ENCODE measurements at regions not wholly inside any gene's neighbourhood (a gene's known extent, or its start where the extent isn't known, plus 50 kb on each side); places are given as distances from the start of the nearest gene placed in this dataset.

DNA sequence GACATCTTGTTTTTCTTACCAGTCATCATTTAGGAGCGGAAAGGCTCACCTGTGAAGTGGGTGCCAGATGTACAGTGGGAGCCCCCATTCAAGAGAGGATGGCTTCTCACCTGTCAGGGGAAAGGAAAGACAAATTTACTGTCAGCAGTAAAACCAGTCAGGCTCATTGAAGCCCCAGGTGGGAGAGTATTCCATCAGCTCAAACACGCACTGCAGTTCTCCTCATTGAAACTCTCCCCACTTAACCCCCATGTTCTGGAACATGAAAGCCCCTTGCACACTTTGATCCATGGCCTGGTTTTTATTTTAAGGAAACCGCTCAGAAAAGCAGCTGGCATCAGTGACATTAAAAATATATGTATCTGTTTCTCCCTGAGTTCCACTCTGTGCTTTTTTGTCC, 401.1 kb upstream of the ZNF507 start:
- TF ChIP-seq, protein P1, sequence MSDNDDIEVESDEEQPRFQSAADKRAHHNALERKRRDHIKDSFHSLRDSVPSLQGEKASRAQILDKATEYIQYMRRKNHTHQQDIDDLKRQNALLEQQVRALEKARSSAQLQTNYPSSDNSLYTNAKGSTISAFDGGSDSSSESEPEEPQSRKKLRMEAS (IDR thresholded peaks at IDR 0.05): no peak
- TF ChIP-seq EGR1 (IDR thresholded peaks at IDR 0.05): no peak
- TF ChIP-seq EP300 (IDR thresholded peaks at IDR 0.05; ENCODE audit: borderline replicate concordance): no peak
- TF ChIP-seq, protein P2, sequence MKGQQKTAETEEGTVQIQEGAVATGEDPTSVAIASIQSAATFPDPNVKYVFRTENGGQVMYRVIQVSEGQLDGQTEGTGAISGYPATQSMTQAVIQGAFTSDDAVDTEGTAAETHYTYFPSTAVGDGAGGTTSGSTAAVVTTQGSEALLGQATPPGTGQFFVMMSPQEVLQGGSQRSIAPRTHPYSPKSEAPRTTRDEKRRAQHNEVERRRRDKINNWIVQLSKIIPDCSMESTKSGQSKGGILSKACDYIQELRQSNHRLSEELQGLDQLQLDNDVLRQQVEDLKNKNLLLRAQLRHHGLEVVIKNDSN (IDR thresholded peaks at IDR 0.05): no peak
- TF ChIP-seq ZBTB7A (IDR thresholded peaks at IDR 0.05; ENCODE audit: low read depth): no peak
- no peak for TF ChIP-seq YY1 (IDR thresholded peaks at IDR 0.05; ENCODE audit: low read depth)
- TF ChIP-seq CEBPB (IDR thresholded peaks at IDR 0.05): no peak
- TF ChIP-seq, protein P3, sequence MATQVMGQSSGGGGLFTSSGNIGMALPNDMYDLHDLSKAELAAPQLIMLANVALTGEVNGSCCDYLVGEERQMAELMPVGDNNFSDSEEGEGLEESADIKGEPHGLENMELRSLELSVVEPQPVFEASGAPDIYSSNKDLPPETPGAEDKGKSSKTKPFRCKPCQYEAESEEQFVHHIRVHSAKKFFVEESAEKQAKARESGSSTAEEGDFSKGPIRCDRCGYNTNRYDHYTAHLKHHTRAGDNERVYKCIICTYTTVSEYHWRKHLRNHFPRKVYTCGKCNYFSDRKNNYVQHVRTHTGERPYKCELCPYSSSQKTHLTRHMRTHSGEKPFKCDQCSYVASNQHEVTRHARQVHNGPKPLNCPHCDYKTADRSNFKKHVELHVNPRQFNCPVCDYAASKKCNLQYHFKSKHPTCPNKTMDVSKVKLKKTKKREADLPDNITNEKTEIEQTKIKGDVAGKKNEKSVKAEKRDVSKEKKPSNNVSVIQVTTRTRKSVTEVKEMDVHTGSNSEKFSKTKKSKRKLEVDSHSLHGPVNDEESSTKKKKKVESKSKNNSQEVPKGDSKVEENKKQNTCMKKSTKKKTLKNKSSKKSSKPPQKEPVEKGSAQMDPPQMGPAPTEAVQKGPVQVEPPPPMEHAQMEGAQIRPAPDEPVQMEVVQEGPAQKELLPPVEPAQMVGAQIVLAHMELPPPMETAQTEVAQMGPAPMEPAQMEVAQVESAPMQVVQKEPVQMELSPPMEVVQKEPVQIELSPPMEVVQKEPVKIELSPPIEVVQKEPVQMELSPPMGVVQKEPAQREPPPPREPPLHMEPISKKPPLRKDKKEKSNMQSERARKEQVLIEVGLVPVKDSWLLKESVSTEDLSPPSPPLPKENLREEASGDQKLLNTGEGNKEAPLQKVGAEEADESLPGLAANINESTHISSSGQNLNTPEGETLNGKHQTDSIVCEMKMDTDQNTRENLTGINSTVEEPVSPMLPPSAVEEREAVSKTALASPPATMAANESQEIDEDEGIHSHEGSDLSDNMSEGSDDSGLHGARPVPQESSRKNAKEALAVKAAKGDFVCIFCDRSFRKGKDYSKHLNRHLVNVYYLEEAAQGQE (IDR thresholded peaks at IDR 0.05; ENCODE audit: low read depth): no peak
- TF ChIP-seq TCF12 (IDR thresholded peaks at IDR 0.05; ENCODE audit: low read depth): no peak
- no peak for TF ChIP-seq NFIC (IDR thresholded peaks at IDR 0.05)

All from Ishikawa (cell line).